ENCODE measurements at regions not wholly inside any gene's neighbourhood (a gene's known extent, or its start where the extent isn't known, plus 50 kb on each side); places are given as distances from the start of the nearest gene placed in this dataset.

- TF ChIP-seq EP300 (IDR thresholded peaks at IDR 0.05), result no peak
- TF ChIP-seq, protein P1, sequence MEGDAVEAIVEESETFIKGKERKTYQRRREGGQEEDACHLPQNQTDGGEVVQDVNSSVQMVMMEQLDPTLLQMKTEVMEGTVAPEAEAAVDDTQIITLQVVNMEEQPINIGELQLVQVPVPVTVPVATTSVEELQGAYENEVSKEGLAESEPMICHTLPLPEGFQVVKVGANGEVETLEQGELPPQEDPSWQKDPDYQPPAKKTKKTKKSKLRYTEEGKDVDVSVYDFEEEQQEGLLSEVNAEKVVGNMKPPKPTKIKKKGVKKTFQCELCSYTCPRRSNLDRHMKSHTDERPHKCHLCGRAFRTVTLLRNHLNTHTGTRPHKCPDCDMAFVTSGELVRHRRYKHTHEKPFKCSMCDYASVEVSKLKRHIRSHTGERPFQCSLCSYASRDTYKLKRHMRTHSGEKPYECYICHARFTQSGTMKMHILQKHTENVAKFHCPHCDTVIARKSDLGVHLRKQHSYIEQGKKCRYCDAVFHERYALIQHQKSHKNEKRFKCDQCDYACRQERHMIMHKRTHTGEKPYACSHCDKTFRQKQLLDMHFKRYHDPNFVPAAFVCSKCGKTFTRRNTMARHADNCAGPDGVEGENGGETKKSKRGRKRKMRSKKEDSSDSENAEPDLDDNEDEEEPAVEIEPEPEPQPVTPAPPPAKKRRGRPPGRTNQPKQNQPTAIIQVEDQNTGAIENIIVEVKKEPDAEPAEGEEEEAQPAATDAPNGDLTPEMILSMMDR (IDR thresholded peaks at IDR 0.05), result peak in 1 of 4 experiments; percentile 10
- no peak for TF ChIP-seq POLR2AphosphoS5 (IDR thresholded peaks at IDR 0.05)
Measured at GRCh38 chr2:194166818-194167217, 1490.2 kb upstream of the SLC39A10 start.

All from sigmoid colon (tissue), 4 donors.